GM19025 (cell line): ENCODE measurements at regions not wholly inside any gene's neighbourhood (a gene's known extent, or its start where the extent isn't known, plus 50 kb on each side); places are given as distances from the start of the nearest gene placed in this dataset.

Source experiments
- ATAC-seq: cut with Tn5 transposase; IDR thresholded peaks from one replicate; pipeline ENCODE4 v1.9.1; 2021; ENCODE audit warnings: mild to moderate bottlenecking, low read depth, moderate library complexity; ENCODE audit not compliant: unreplicated experiment

GRCh38 chr4:124515591-124515990, 196.9 kb downstream of the ANKRD50 start:
- ATAC-seq: no peak

- ATAC-seq: no peak
These were observed 193.3 kb downstream of the ANKRD50 start for GRCh38 chr4:124519196-124519595.

- ATAC-seq: no peak
These were observed 188.7 kb downstream of the ANKRD50 start for GRCh38 chr4:124523816-124524215.

DNA sequence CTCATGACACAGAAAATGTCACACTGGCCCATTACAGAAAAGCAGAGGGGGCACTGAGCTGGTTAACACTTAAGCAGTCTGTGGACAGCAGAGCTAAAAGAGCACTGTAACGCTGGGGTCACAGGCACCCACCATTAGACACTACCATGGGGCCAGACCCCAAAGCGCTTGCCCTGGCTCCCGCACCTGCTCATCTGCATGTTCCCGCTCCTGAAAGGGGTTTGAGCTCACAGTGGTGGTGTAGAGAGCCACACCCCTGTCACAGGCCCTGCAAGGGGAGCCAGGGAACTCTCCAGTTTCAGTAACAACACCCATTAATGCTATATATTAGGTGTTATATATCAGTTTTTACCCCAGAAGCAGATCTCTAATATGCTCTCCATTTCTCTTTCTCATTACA, 187.0 kb downstream of the ANKRD50 start:
- ATAC-seq: no peak

DNA sequence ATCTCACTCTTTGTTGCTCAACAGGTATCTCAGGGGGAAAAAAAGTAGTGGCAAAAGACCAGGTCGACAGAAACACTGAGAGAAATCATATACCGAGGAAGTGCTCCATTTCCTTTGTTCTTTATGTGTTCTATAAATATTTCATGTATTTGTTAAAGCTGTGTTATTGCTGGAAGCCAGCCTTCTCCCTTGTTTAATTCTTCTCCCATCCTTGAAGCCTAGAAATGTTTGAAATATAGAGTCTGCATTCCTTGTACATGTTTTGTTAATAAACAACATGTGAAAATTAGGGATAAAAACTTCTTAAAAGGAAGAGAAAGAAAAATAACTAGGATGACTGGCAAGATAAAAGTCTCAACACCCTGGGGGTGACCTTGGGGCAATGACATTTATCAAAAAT, 186.2 kb downstream of the ANKRD50 start:
- no peak for ATAC-seq

DNA sequence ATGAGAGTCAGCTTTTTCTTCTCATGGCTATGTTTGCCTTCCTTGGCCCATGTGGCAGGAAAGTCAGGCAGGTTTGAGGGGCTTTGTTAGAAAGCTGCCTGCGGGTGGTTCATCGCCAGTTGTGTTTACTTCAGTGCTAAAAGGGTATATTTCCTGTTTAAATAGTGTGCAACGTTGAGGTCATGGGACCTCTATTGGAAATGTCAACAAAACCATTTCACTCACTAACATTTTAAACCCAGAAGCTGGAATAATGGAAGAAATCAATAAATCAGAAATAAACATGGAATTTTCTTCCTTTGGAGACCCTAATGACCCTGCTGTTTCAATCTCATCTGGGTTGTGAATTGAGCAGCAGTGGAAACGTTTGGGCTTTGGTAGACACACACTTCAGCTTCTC, 185.8 kb downstream of the ANKRD50 start:
- ATAC-seq: no peak

- ATAC-seq: no peak
These were observed 185.2 kb downstream of the ANKRD50 start for GRCh38 chr4:124527364-124527763.

DNA sequence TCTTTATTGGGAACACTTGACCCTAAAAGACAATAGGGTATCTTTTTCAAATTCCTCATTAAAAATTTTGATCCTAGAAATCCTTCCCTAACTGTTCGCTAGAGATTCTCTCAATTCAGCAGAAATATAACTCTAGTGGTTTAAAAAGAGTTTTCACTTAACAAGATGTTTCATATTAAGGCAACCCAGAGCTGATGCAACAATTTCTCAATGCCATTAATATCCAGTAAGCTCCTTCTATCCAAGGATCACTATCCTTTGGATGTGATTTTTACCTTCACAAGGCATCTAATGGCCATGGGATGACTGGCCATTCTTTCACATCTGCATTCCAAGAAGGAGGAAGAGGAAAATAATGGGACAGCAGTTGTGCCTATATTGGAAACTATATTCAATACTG, 183.4 kb downstream of the ANKRD50 start:
- ATAC-seq: no peak

DNA sequence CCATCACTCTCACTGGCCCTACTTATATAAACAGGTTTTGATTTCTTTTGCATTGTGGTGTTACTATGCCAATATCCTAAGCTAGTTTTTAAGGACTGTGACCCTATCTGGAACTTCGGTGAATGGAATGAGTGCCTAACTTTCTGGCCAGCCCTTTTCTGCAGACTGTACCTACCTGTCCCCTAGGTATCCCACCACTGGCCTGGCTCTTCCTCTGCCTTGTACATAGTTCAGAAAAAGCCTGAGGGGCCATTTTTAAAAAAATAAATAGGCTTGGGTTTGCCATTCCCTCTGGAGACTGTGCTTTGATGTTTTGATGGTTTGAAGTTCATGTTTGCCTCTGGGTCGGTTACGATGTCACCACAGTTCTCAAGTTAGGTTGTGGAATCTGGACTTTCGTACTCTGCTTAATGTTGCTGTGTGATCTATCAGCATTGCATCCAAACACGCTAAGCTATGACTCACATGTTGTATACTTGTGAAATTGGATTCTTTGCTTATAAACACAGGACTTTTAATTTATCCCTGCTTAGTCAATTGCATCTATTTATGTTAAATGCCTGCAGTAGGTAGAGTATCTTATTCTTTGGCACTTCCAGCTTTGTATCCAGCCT, 182.0 kb downstream of the ANKRD50 start:
- ATAC-seq: no peak

- ATAC-seq: no peak
These were observed 178.4 kb downstream of the ANKRD50 start for GRCh38 chr4:124534131-124534530.

DNA sequence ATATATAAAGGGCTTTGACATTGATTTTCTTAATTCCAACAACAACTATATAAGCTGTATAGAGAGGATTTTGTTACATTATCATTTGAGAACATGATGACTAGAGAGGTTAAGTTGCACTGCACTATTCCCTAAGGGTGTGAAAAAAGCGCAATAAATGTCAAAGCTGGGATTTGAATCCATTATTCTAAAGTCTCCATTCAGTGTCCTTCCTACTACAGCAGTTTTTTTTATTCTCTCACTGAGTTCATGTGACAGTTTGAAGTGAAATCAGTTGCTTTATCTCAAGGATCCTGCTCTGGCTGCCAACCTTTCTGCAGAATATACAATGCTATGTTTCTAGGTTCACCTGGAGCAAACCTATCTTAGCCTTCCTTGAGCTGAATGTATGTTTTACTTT, 177.5 kb downstream of the ANKRD50 start:
- ATAC-seq: no peak

DNA sequence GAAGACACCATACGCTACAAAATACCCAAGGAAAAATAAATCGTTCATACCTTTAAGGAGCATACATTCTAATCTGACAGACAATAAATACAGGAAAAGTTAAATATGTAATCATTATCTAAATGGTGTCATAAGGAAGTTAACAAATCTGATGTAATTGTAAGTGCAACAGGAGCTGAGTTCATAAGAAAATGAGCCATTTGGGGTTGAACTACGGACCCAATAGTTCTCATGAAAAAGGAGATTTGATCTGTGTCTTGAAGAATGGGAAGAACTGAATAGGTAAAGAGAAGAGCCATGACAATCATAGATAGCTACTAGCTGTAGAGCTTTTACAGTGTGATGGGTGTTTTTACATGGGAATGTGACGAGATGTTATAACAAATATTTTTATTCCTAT, 175.6 kb downstream of the ANKRD50 start:
- no peak for ATAC-seq

GRCh38 chr4:124537971-124538370, 174.6 kb downstream of the ANKRD50 start:
- no peak for ATAC-seq

- ATAC-seq: no peak
These were observed 172.5 kb downstream of the ANKRD50 start for GRCh38 chr4:124540014-124540413.

DNA sequence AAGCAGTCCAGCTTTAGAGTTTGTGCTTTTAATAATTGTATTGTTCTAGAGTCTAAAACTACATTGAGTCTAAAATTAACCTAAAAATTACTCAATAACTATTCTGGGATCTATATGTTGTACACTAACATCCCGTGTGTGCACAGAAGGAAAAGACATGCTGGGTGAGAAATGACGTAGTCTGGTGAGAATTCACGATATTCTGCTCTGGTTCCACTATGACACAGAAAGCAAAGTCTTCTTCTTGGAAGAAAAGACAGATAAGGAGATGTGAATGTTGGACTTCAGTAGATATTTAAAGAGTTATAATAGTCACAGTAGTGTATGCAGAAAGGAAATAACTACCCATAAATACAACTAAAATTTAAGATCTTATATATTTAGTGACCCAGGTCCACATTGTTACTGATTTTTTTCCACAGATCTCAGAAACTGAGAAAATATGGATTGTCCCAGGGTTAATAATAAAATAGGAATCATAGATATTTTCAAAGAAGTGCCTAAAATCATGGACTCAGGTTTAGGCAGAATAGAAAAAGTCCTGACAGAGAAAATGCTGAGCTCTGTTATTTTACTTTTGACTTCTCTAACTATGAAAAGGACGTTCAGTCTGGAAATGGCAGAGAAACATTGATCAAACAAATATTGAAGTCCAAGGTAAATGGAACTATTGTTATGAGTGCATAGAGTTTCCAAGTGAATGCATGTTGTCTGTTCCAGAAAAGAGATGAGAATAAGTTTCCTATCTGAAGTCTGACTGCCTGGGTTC, 170.7 kb downstream of the ANKRD50 start:
- no peak for ATAC-seq

DNA sequence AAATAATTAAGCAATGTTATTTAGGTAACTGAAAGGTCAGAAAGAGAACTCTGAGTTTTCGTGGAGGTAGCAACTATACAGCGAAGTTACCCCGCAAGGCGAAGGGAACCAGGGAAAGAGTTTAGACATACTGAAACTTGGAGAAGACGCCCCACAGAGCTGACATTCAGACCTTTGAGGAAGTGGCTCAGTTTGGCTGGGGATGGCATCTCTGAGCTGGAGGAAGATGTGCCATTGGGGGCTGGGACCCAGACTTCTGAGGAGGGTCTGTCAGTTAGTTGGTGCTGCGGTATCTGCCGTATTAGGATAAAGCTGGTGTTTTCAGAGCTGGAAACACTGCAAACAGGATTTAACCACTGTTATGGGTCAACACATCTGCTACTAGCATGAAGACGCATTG, 156.6 kb downstream of the ANKRD50 start:
- no peak for ATAC-seq

- ATAC-seq: no peak
These were observed 148.4 kb downstream of the ANKRD50 start for GRCh38 chr4:124564121-124564520.

DNA sequence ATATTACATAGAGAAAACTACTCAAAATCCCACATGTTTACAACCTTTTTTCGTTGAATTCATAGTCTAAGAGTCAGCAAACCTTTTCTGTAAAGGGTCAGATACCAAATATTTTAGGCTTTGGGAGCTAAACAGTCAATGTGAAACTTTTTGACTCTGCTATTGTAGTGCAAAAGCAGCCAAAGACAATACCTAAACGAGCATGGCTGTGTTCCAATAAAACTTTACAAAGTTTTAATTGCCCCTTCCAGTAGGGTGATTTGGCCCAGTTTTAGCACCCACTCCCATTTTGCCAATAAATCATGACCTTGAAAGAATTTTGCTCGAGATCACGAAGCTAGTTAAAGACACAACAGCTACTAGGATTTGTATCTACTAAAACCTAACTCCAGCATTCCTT, 147.2 kb downstream of the ANKRD50 start:
- ATAC-seq: no peak

GRCh38 chr4:124566030-124566429, 146.5 kb downstream of the ANKRD50 start:
- no peak for ATAC-seq

GRCh38 chr4:124573056-124573455, 139.5 kb downstream of the ANKRD50 start:
- ATAC-seq: no peak

DNA sequence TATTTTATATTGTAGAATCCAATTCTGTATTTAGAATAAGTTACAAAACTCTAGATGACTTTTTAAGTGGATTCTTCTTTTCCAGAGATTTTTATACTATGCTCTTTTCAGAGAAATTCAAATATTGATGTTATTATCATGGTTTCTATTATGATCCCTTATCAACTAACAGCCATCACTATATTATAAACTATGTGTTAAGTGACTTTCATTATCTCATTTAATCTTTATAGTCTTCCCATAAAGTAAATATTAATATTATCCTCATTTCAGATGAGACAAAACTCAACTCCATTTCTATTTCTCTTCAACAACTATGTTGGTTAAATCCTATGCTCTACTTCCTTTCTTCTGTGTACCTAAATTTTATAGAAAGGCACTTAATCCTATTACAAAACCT, 132.6 kb downstream of the ANKRD50 start:
- ATAC-seq: no peak

DNA sequence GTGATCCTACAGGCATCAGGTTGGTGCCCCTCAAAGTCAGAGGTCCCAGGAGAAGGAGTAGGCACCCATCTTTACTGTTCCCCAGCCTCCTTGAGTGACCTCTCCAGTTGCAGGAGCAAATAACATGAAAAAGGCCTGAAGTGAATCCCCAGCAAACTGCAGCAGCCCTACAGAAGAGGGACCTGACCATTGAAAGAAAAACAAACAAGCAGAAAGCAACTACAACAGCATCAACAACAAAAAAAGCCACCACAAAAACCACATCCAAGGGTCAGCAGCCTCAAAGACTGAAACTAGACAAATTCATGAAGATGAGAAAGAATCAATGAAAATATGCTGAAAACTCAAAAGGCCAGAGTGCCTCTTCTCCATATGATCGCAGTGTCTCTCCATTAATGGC, 128.7 kb downstream of the ANKRD50 start:
- no peak for ATAC-seq
